ENCODE measurements at regions not wholly inside any gene's neighbourhood (a gene's known extent, or its start where the extent isn't known, plus 50 kb on each side); places are given as distances from the start of the nearest gene placed in this dataset.

- Histone ChIP-seq H3K4me3 (replicated peaks; ENCODE audit: insufficient read depth, low read length) (no peak overlapping the region), H3K27me3 (ENCODE audit: insufficient read depth, poor library complexity, severe bottlenecking) (no peaks in the 10 kb centered on the region), H3K27ac (replicated peaks) (no peak overlapping the region)
- no peak for DNase-seq (ENCODE audit: low read depth in 1 of 2, low spot score in 1 of 2)
- TF ChIP-seq REST (IDR thresholded peaks at IDR 0.05; ENCODE audit: insufficient replicate concordance, low read depth), result no peak
- no peak for TF ChIP-seq SPI1 (IDR thresholded peaks at IDR 0.05; ENCODE audit: borderline replicate concordance, low read depth)
- no peak for TF ChIP-seq GABPA (IDR thresholded peaks at IDR 0.05; ENCODE audit: low read depth)
- TF ChIP-seq CTCF (IDR thresholded peaks at IDR 0.05; ENCODE audit: insufficient read depth, low read length), result no peak
- TF ChIP-seq POLR2AphosphoS5 (IDR thresholded peaks at IDR 0.05; ENCODE audit: low read depth), result no peak
Observed at GRCh38 chr16:51577621-51578303, 426.7 kb upstream of the SALL1 start.

- Histone ChIP-seq H3K27ac (replicated peaks) (no peak overlapping the region), H3K27me3 (ENCODE audit: insufficient read depth, poor library complexity, severe bottlenecking) (no peaks in the 10 kb centered on the region), H3K4me3 (replicated peaks; ENCODE audit: insufficient read depth, low read length) (no peak overlapping the region)
- TF ChIP-seq POLR2AphosphoS5 (IDR thresholded peaks at IDR 0.05; ENCODE audit: low read depth) (no peak), GABPA (IDR thresholded peaks at IDR 0.05; ENCODE audit: low read depth) (no peak), CTCF (IDR thresholded peaks at IDR 0.05; ENCODE audit: insufficient read depth, low read length) (no peak), REST (IDR thresholded peaks at IDR 0.05; ENCODE audit: insufficient replicate concordance, low read depth) (no peak), SPI1 (IDR thresholded peaks at IDR 0.05; ENCODE audit: borderline replicate concordance, low read depth) (no peak)
- DNase-seq (ENCODE audit: low read depth in 1 of 2, low spot score in 1 of 2), result no peak
Observed at GRCh38 chr16:51576498-51577195, 425.6 kb upstream of the SALL1 start.

- Histone ChIP-seq H3K27me3 (ENCODE audit: insufficient read depth, poor library complexity, severe bottlenecking) (no peaks in the 10 kb centered on the region), H3K27ac (replicated peaks) (no peak overlapping the region), H3K4me3 (replicated peaks; ENCODE audit: insufficient read depth, low read length) (no peak overlapping the region)
- no peak for DNase-seq (ENCODE audit: low read depth in 1 of 2, low spot score in 1 of 2)
- TF ChIP-seq GABPA (IDR thresholded peaks at IDR 0.05; ENCODE audit: low read depth) (no peak), CTCF (IDR thresholded peaks at IDR 0.05; ENCODE audit: insufficient read depth, low read length) (no peak), POLR2AphosphoS5 (IDR thresholded peaks at IDR 0.05; ENCODE audit: low read depth) (no peak), REST (IDR thresholded peaks at IDR 0.05; ENCODE audit: insufficient replicate concordance, low read depth) (no peak), SPI1 (IDR thresholded peaks at IDR 0.05; ENCODE audit: borderline replicate concordance, low read depth) (no peak)
Observed at GRCh38 chr16:51573191-51573590, 422.1 kb upstream of the SALL1 start.

Measured in HL-60 (cell line).